ENCODE measurements at regions not wholly inside any gene's neighbourhood (a gene's known extent, or its start where the extent isn't known, plus 50 kb on each side); places are given as distances from the start of the nearest gene placed in this dataset.

DNA sequence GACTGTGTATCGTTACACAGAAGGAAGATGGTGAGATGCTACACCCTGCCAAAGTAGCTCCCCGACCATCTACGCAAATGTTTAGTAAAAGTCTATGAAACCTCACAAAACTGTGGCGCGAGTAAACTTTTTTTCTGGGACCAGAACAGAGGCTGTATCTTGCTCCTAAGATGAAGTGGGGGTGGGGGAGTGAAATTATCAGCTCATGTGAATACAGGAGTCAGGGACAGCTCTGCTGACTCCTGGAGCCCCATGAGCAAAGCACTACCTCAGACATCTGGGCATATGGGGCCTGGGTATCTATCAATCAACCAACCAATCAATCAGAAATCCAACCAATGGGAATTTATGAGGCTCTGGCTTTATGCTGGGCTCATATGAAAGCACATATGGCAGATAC is 138.6 kb upstream of the RANBP3L start:
- POLR2A ChIA-PET = no interaction called here

DNA sequence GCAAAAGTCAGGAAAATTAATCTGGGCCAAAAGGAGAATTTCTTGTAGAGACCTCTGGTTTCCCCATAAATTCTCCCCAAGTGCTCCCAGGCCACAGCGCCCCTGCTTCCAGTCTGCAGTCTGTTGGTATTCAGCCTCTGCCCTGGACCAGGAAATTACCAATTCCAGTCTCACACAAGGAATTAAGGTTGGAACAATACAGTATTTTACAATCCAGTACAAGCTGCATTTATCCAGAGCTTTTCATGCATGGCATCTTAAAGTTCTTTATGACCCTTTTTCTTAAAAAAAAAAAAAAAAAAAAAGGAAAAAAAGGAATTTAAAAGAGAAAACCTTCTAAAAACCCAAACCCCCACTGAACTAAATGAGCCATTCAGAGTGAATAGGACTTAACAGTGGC is 139.6 kb upstream of the RANBP3L start:
- BruUV-seq (replicated peaks) = no TSS peak
- ATAC-seq (no peak), DNase-seq (ENCODE audit: low read depth, low spot score) (no peak)
- Histone ChIP-seq H3K27me3 (ENCODE audit: control insufficient read depth, insufficient read depth, low read length) (peaks cover 4% of the 10 kb centered on the region; the same call in 1 of the 2 replicates), H3K4me3 (ENCODE audit: low read depth in 2 of 2, low read length in 2 of 2) (no peak overlapping the region), H3K27ac (ENCODE audit: low read length) (no peak overlapping the region), H3K36me3 (ENCODE audit: control insufficient read depth, insufficient read depth, low read length) (no peaks in the 10 kb centered on the region), H3K4me1 (ENCODE audit: control insufficient read depth, insufficient read depth, low read length) (no peaks in the 10 kb centered on the region), H3K9me3 (ENCODE audit: control insufficient read depth, insufficient read depth, low read depth, low read length) (no peaks in the 10 kb centered on the region)
- TF ChIP-seq, protein P1, sequence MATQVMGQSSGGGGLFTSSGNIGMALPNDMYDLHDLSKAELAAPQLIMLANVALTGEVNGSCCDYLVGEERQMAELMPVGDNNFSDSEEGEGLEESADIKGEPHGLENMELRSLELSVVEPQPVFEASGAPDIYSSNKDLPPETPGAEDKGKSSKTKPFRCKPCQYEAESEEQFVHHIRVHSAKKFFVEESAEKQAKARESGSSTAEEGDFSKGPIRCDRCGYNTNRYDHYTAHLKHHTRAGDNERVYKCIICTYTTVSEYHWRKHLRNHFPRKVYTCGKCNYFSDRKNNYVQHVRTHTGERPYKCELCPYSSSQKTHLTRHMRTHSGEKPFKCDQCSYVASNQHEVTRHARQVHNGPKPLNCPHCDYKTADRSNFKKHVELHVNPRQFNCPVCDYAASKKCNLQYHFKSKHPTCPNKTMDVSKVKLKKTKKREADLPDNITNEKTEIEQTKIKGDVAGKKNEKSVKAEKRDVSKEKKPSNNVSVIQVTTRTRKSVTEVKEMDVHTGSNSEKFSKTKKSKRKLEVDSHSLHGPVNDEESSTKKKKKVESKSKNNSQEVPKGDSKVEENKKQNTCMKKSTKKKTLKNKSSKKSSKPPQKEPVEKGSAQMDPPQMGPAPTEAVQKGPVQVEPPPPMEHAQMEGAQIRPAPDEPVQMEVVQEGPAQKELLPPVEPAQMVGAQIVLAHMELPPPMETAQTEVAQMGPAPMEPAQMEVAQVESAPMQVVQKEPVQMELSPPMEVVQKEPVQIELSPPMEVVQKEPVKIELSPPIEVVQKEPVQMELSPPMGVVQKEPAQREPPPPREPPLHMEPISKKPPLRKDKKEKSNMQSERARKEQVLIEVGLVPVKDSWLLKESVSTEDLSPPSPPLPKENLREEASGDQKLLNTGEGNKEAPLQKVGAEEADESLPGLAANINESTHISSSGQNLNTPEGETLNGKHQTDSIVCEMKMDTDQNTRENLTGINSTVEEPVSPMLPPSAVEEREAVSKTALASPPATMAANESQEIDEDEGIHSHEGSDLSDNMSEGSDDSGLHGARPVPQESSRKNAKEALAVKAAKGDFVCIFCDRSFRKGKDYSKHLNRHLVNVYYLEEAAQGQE (IDR thresholded peaks at IDR 0.05; ENCODE audit: insufficient read depth in 1 of 2, low read depth in 2 of 2, low read length in 1 of 2) = no peak
- no peak for TF ChIP-seq TCF7L2 (IDR thresholded peaks at IDR 0.05; ENCODE audit: low read depth, low read length)
- TF ChIP-seq POLR2AphosphoS5 (IDR thresholded peaks at IDR 0.05; ENCODE audit: low read depth, low read length) = no peak
- TF ChIP-seq, protein P2, sequence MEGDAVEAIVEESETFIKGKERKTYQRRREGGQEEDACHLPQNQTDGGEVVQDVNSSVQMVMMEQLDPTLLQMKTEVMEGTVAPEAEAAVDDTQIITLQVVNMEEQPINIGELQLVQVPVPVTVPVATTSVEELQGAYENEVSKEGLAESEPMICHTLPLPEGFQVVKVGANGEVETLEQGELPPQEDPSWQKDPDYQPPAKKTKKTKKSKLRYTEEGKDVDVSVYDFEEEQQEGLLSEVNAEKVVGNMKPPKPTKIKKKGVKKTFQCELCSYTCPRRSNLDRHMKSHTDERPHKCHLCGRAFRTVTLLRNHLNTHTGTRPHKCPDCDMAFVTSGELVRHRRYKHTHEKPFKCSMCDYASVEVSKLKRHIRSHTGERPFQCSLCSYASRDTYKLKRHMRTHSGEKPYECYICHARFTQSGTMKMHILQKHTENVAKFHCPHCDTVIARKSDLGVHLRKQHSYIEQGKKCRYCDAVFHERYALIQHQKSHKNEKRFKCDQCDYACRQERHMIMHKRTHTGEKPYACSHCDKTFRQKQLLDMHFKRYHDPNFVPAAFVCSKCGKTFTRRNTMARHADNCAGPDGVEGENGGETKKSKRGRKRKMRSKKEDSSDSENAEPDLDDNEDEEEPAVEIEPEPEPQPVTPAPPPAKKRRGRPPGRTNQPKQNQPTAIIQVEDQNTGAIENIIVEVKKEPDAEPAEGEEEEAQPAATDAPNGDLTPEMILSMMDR (IDR thresholded peaks at IDR 0.05) = no peak
- TF ChIP-seq SIN3A (IDR thresholded peaks at IDR 0.05; ENCODE audit: borderline replicate concordance, insufficient read depth, low read depth, low read length) = no peak
- intact Hi-C loops (cut with micrococcal nuclease; ENCODE audit: unreplicated experiment) (no loop called here), in situ Hi-C loops (cut with HindIII; ENCODE audit: low pct_unique_long_range_greater_than_20kb, low sequenced_read_pairs) (no loop called here)
- ChIA-PET CTCF (no interaction called here), POLR2A (no interaction called here)

More for the DNA sequence above, 138.6 kb upstream of the RANBP3L start:
- in situ Hi-C loops (cut with HindIII; ENCODE audit: low pct_unique_long_range_greater_than_20kb, low sequenced_read_pairs) (no loop called here), intact Hi-C loops (cut with micrococcal nuclease; ENCODE audit: unreplicated experiment) (no loop called here)
- Histone ChIP-seq H3K27ac (ENCODE audit: low read length) (no peak overlapping the region), H3K4me3 (ENCODE audit: low read depth in 2 of 2, low read length in 2 of 2) (no peak overlapping the region), H3K27me3 (ENCODE audit: control insufficient read depth, insufficient read depth, low read length) (peaks cover 9% of the 10 kb centered on the region; the same call in 1 of the 2 replicates), H3K36me3 (ENCODE audit: control insufficient read depth, insufficient read depth, low read length) (no peaks in the 10 kb centered on the region), H3K4me1 (ENCODE audit: control insufficient read depth, insufficient read depth, low read length) (no peaks in the 10 kb centered on the region), H3K9me3 (ENCODE audit: control insufficient read depth, insufficient read depth, low read depth, low read length) (no peaks in the 10 kb centered on the region)
- no peak for TF ChIP-seq TCF7L2 (IDR thresholded peaks at IDR 0.05; ENCODE audit: low read depth, low read length)
- TF ChIP-seq, protein P2 (IDR thresholded peaks at IDR 0.05) = no peak
- TF ChIP-seq SIN3A (IDR thresholded peaks at IDR 0.05; ENCODE audit: borderline replicate concordance, insufficient read depth, low read depth, low read length) = no peak
- no peak for TF ChIP-seq POLR2AphosphoS5 (IDR thresholded peaks at IDR 0.05; ENCODE audit: low read depth, low read length)
- TF ChIP-seq, protein P1 (IDR thresholded peaks at IDR 0.05; ENCODE audit: insufficient read depth in 1 of 2, low read depth in 2 of 2, low read length in 1 of 2) = no peak
- BruUV-seq (replicated peaks) = no TSS peak
- DNase-seq (ENCODE audit: low read depth, low spot score) = no peak
- no peak for ATAC-seq
- CTCF ChIA-PET = no interaction called here

Measured in Panc1 (cell line).